BE2C (cell line): ENCODE measurements at regions not wholly inside any gene's neighbourhood (a gene's known extent, or its start where the extent isn't known, plus 50 kb on each side); places are given as distances from the start of the nearest gene placed in this dataset.

Experiments used
- DNase-seq: peaks from one replicate; pipeline ENCODE4 v3.0.0-alpha.2; 2020
- H3K27me3 ChIP-seq: fragments of 250-450 bp; sonication (Bioruptor Pico); 2 replicates; pipeline ENCODE4 v1.5.1; 2020; ENCODE audit warnings: mild to moderate bottlenecking
- H3K36me3 ChIP-seq: fragments of 250-450 bp; sonication (Bioruptor Pico); 2 replicates; pipeline ENCODE4 v1.5.1; 2020; ENCODE audit warnings: mild to moderate bottlenecking
- H3K4me1 ChIP-seq: fragments of 250-450 bp; sonication (Bioruptor Pico); 2 replicates; pipeline ENCODE4 v1.5.1; 2020
- H3K4me3 ChIP-seq: 2 replicates; pipeline ENCODE4 v1.5.1; 2011; ENCODE audit warnings: low read depth, low read length
- H3K9me3 ChIP-seq: fragments of 250-450 bp; sonication (Bioruptor Pico); 2 replicates; pipeline ENCODE4 v1.5.1; 2020
- TF ChIP-seq, protein P1 (sequence below): IDR thresholded peaks from 2 replicates; pipeline ENCODE4 v1.5.1; 2012; ENCODE audit warnings: mild to moderate bottlenecking, low read depth, low read length

DNA sequence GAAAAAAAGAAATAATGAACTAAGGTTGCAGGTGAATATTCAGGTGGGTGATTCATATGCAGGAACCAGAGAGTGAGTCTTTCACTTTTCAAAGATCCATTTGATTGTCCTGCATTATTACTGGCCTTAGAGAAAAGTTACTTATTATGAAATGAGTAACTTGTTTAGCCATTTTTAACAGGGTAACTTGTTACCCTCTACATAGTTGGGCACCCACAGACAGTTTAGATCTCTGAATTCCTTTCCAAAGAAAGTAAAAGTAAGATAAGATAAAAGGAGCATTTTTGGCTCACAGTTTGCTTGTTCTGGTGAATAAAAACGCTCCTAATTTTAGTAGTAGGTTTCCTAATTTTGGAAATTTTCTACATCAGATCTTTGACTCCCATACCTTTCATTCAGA, 54.1 kb upstream of the DAB2 start:
- TF ChIP-seq, protein P1, sequence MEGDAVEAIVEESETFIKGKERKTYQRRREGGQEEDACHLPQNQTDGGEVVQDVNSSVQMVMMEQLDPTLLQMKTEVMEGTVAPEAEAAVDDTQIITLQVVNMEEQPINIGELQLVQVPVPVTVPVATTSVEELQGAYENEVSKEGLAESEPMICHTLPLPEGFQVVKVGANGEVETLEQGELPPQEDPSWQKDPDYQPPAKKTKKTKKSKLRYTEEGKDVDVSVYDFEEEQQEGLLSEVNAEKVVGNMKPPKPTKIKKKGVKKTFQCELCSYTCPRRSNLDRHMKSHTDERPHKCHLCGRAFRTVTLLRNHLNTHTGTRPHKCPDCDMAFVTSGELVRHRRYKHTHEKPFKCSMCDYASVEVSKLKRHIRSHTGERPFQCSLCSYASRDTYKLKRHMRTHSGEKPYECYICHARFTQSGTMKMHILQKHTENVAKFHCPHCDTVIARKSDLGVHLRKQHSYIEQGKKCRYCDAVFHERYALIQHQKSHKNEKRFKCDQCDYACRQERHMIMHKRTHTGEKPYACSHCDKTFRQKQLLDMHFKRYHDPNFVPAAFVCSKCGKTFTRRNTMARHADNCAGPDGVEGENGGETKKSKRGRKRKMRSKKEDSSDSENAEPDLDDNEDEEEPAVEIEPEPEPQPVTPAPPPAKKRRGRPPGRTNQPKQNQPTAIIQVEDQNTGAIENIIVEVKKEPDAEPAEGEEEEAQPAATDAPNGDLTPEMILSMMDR = no peak
- no peaks in the 10 kb centered on the region for H3K4me1 ChIP-seq
- no peaks in the 10 kb centered on the region for H3K27me3 ChIP-seq
- DNase-seq = no peak
- H3K36me3 ChIP-seq = no peaks in the 10 kb centered on the region
- no peak overlapping the region for H3K4me3 ChIP-seq
- no peaks in the 10 kb centered on the region for H3K9me3 ChIP-seq

GRCh38 chr5:39476843-39477220, 52.1 kb upstream of the DAB2 start:
- Histone ChIP-seq H3K9me3 (no peaks in the 10 kb centered on the region), H3K4me1 (no peaks in the 10 kb centered on the region), H3K36me3 (no peaks in the 10 kb centered on the region), H3K27me3 (no peaks in the 10 kb centered on the region), H3K4me3 (no peak overlapping the region)
- no peak for DNase-seq
- TF ChIP-seq, protein P1 = no peak

- Histone ChIP-seq H3K4me1 (no peaks in the 10 kb centered on the region), H3K9me3 (no peaks in the 10 kb centered on the region), H3K36me3 (no peaks in the 10 kb centered on the region), H3K27me3 (no peaks in the 10 kb centered on the region), H3K4me3 (no peak overlapping the region)
- no peak for DNase-seq
- TF ChIP-seq, protein P1 = no peak
Observed at GRCh38 chr5:39475881-39476842, 51.4 kb upstream of the DAB2 start.

- no peaks in the 10 kb centered on the region for H3K27me3 ChIP-seq
- no peak overlapping the region for H3K4me3 ChIP-seq
- no peaks in the 10 kb centered on the region for H3K4me1 ChIP-seq
- DNase-seq = no peak
- no peaks in the 10 kb centered on the region for H3K9me3 ChIP-seq
- no peaks in the 10 kb centered on the region for H3K36me3 ChIP-seq
- TF ChIP-seq, protein P1 = no peak
Observed at GRCh38 chr5:39475159-39475571, 50.4 kb upstream of the DAB2 start.
